GM23338 (cell line): ENCODE measurements at regions not wholly inside any gene's neighbourhood (a gene's known extent, or its start where the extent isn't known, plus 50 kb on each side); places are given as distances from the start of the nearest gene placed in this dataset.

Experiments
- CTCF ChIP-seq, 2 experiments: fragments of 200-600 bp in 1 of 2; sonication (generic) in 1 of 2; conservative IDR thresholded peaks; 2 replicates each; pipeline versions ENCODE4 v1.5.1 to v1.6.1; 2016 to 2017; ENCODE audit warnings: antibody characterized with exemption in 2 of 2, low read depth in 2 of 2, mild to moderate bottlenecking in 2 of 2, moderate library complexity in 1 of 2
- EZH2phosphoT487 ChIP-seq: fragments of 200-600 bp; sonication (generic); IDR thresholded peaks from one replicate; pipeline ENCODE4 v1.8.1; 2018; ENCODE audit warnings: antibody characterized with exemption; ENCODE audit not compliant: unreplicated experiment

GRCh38 chr4:181085557-181085956 is 1157.6 kb upstream of the TENM3 start:
- no peak for TF ChIP-seq CTCF (conservative IDR thresholded peaks at IDR 0.05; ENCODE audit: low read depth in 2 of 2)
- no peak for TF ChIP-seq EZH2phosphoT487
